GM12874 (cell line): ENCODE measurements at regions not wholly inside any gene's neighbourhood (a gene's known extent, or its start where the extent isn't known, plus 50 kb on each side); places are given as distances from the start of the nearest gene placed in this dataset.

Experiments used
- TF ChIP-seq, protein P1 (sequence below): IDR thresholded peaks from 2 replicates; pipeline ENCODE4 v1.5.1; 2011; ENCODE audit warnings: low read depth, mild to moderate bottlenecking, control low read depth, low read length, moderate library complexity; ENCODE audit not compliant: insufficient read depth

DNA sequence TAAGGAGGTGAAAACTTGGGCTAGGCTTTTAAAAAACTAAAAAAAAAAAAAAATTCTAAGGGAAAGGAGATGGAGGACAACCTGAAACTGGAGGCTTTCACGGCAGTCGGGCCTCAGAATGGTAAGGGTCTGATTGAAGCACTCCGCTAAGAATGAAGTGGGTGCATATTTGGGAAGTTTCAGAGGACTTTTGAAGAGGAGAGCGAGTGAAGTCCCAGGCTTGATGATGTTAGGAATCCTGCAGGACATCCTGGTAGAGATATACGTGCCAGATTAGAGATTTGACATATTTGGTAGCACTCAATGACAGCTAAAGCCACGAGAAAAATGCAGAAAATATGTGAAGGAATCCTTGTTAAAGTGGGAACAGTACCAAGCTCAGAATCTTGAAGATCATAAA lies 186.2 kb downstream of the SNAPC1 start:
- TF ChIP-seq, protein P1, sequence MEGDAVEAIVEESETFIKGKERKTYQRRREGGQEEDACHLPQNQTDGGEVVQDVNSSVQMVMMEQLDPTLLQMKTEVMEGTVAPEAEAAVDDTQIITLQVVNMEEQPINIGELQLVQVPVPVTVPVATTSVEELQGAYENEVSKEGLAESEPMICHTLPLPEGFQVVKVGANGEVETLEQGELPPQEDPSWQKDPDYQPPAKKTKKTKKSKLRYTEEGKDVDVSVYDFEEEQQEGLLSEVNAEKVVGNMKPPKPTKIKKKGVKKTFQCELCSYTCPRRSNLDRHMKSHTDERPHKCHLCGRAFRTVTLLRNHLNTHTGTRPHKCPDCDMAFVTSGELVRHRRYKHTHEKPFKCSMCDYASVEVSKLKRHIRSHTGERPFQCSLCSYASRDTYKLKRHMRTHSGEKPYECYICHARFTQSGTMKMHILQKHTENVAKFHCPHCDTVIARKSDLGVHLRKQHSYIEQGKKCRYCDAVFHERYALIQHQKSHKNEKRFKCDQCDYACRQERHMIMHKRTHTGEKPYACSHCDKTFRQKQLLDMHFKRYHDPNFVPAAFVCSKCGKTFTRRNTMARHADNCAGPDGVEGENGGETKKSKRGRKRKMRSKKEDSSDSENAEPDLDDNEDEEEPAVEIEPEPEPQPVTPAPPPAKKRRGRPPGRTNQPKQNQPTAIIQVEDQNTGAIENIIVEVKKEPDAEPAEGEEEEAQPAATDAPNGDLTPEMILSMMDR: no peak

DNA sequence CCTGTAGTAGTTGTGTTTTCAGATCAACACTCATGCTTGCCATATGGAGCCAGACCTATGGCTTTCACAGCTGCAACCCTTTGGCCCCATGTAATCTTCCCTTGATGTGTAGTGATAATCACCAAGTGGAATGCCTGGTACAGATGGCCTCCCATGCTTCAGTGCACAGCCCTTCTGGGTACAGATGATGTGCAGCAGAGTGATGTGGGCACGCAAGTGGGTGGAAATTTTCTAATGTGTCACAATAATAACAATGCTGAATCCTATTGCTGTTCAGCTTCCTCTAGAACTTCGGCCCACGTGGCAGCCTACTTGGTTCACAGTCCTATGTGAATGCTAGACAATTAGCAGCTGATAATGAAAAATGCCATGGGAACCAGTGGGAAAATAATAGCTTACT lies 188.1 kb downstream of the SNAPC1 start:
- TF ChIP-seq, protein P1: no peak

DNA sequence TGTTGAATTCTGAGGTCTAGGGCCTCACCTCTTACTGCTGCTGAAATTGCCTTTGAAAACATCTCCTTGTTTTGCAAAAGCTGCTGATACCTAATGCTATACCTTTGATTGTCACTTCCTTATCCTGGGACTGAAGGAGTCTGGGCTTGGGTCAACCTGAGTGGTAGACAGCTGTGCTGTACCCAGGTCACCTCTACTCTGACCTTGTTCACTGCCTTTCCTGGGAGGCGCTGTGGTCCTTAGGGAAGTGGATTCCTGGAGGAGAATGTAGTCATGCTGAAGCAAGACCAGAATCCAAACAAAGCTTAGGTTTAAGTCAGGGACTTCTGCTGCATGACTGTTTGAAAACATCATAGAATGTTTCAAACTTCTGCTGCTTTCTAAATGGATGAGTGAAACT lies 191.4 kb downstream of the SNAPC1 start:
- TF ChIP-seq, protein P1: no peak

DNA sequence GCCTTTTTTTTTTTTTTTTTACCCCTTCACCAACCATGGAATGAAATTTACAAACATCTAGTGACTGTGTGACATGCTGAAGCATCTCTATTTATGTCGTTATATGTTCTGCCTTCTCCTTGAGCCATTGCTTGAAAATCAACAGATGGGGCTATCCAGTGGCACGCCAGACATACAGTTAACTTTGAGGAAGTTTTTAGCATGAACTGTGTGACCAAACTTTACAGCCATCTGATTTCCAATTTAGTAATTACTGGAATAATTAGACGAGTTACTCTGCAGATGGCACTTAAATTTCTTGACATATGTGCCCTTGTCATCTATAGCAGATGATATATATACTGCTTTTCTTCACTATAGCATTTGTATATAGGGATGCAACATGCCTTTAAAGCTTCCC lies 192.1 kb downstream of the SNAPC1 start:
- TF ChIP-seq, protein P1: no peak

DNA sequence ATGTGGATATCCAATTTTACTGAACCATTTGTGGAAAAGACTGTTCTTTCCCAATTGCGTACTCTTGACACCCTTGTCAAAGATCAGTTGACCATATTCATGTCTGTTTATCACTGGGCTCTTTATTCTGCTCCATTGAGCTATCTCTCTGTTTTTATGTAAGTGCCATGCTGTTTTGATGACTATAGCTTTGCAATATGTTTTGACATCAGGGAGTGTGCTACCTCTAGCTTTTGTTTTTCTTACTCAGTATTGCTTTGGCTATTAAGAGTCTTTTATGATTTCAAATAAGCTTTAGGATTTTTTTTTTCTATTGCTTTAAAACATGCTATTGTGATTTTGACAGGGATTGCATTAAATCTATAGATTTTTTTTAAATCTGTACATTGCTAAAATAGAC lies 194.3 kb downstream of the SNAPC1 start:
- TF ChIP-seq, protein P1: no peak

DNA sequence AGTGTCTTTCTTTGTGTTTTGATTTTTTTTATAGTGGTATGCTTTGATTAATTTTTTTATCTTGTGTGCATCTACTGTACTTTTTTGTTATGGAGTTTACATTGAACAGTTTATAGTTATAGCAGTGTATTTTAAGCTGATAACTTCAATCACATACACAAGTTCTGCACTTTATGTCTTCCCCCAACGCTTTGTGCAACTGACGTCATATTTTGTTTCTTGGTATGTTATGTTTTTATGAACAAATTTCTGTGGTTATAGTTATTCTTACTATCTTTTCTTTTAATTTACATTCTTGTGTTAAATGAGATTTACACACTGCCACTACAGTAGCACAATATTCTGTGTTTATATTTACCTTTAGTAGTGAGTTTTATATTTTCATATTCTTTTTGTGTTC lies 197.1 kb downstream of the SNAPC1 start:
- TF ChIP-seq, protein P1: no peak

DNA sequence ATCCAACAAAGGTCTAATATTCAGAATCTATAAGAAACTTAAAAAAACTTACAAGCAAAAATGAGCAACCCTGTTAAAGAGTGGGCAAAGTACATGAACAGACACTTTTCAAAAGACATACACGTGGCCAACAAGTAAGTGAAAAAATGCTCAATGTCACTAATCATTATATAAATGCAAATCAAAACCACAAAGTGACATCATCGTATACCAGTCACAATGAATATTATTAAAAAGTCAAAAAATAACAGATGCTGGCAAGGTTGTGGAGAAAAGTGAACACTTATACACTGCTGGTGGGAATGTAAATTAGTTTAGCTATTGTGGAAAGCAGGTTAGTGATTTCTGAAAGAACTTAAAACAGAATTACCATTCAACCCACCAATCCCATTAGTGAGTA lies 199.1 kb downstream of the SNAPC1 start:
- TF ChIP-seq, protein P1: no peak

DNA sequence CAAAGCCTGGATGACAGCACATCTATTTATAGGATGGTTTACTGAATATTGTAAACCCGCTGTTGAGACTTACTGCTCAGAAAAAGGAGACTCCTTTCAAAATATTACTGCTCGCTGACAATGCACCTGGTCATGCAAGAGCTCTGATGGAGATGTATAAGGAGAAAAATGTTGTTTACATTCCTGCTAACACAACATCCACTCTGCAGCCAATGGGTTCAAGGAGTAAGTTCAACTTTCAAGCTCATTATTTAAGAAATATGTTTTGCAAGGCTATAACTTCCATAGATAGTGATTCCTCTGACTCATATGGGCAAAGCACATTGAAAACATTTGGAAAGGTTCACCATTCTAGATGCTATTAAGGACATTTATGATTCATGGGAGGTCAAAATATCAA lies 201.7 kb downstream of the SNAPC1 start:
- TF ChIP-seq, protein P1: no peak
